NCI-H2029 treated with DMSO at 0.1 percent for 48 hours (cell line): ENCODE measurements at regions not wholly inside any gene's neighbourhood (a gene's known extent, or its start where the extent isn't known, plus 50 kb on each side); places are given as distances from the start of the nearest gene placed in this dataset.

ENCODE experiments used
- DNase-seq: peaks from one replicate; lab custom pipeline; 2025; lab: John Stamatoyannopoulos, UW

DNA sequence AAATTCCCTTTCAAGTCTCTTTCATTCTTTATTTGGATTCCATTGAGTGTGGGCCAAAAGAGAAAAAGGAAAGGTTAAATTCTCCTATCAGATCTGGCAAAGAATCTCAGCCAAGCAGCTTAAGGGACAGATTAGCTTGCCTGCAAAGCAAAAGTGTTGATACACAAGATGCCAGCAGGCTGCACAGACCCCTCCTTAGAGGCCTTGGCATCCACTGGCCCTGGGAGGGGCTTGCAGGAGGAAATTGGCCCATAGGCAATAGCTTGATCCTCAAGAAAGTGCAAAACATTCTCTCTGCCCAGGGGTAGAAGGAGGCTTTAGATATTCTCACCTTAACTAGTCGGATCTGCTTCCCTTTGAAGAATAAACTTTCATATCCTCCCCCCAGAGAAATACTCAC lies 300.4 kb upstream of the CPEB2 start:
- DNase-seq, result no peak

DNA sequence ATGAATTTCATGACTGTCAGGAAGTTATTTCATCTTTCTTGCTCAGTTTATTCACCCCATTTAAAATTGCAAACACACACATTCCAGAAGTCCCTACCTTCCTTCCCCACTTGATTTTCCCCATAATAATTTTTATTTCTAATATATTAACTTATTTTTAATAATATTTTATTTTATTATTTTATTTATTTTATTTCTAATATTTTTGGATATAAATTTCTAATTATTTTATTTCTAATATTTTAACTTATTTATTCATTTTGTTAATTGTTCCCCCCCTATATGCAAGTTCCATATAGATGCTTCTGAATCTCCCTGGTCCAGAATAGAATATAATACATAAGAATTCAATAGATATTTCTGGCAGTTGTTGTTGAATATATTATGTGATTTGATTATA lies 293.7 kb upstream of the CPEB2 start:
- DNase-seq, result no peak

DNA sequence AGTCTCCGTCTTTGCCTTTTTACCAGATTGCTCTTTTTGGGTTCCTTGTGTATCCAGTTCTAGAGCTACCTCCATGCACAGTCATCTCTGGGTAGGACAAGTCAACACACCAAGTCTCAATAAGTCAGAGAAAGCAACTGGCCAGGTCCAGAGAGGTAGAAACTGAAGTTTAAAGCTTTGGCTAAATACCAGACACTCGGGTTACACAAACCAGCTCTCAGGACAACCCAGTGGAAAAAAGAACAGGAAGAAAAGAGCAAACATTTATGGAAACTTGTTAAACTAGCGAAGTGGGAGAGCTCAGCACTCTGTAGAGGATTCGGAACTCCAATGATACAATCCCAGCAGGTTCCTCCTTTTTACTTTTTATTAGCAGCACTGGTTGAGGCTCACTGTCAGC lies 291.0 kb upstream of the CPEB2 start:
- DNase-seq, result no peak

DNA sequence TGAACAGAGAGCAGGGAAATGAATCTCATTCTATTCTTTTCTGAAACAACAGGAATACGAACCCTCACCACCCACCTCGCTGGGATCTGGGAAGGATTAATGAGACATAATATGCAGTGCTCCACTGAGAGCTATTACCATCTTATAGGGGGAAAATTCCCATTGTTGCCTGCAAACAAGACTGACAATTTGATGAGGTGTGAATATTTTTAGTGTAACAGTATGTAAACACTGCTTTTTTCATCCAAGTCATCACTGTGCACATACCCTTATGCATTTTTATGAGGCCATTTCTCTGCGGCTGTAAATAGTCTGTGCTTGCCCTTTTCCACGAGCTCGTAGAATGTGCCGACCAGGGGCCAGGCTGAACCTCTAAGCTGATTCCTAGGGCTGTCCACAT lies 285.6 kb upstream of the CPEB2 start:
- no peak for DNase-seq

DNA sequence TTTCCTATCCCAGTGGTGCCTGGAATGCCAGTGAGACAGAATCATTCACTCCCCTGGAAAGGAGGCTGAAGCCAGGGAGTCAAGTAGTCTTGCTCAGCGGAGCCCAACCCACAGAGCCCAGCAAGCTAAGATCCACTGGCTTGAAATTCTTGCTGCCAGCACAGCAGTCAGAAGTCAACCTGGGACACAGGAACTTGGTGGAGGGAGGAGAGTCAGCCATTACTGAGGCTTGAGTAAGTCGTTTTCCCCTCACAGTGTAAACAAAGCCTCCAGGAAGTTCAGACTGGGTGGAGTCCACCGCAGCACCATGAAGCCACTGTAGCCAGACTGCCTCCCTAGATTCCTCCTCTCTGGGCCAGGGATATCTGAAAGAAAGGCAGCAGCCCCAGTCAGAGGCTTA lies 283.2 kb upstream of the CPEB2 start:
- DNase-seq, result no peak

DNA sequence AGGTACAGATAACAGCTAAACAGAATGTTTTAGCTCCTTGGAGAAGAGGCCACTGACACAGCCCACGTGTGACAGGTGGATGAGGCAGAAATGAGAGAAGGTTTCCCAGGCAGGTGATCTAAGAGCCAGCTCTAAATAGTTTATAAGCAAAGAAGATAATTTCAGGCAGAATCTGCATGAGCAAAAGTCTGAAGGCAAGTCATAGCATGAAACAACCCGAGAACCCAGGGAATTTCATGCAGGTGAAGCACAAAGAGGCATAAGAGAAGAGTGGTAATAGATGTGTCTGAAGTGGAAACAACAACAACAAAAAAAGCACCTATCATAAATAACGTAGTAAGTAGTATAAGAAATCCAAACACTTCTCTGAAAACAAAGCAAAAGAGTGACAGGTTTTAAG lies 275.8 kb upstream of the CPEB2 start:
- no peak for DNase-seq

DNA sequence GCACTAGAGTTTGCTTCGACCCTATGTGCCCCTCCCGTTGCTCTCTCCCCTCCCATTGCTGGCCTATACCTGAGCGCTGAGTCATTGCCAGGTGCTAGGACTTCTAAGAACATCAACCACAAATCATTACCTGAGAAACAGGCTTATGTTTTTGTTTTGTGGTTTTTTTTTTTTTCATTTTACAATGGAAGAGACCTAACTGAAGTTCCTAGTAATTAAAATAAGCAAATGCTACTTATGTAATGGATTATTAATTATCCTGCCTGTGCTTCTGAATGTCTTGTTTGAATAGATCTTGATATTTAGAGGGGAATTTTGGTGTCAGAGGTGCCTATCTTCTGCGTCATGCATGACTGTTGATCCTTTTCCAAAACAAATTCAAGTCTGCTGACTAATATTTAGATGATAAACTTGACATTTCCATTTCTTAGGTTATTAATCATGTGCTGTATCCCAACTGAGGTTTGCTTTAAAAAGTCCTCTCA lies 275.4 kb upstream of the CPEB2 start:
- DNase-seq, result peak; percentile 2

DNA sequence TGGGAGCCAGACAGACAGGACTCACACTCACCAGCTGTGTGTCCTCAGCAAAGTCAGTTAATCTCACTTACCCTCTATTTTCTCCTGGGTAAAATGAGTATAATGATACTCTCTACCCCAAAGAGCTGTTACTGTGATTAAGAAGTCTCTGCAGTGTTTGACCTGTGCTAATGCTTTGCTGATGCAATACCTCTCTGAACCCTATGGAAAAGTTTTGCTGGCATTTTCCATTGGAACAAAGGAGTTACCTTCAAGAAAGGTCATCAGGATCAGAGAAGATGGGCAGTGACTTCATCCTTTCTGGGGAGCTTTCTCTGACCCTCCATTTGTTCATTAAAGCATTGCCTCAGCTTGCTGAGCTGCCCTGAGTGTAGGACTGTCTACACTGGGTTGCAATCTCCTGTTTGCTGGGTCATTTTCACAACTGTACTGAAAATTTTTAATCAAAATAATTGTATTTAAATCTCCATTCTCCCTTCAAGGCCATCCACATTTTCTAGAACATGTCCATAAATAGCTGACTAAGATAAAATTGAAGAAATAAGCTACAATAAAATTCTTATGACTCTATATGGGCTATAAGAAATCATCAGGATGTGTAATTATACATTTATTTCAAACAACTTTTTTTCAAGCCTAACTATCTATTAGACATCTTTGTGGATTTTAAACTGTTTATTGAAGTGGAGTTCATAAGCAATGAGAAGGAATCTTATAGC lies 272.8 kb upstream of the CPEB2 start:
- no peak for DNase-seq

DNA sequence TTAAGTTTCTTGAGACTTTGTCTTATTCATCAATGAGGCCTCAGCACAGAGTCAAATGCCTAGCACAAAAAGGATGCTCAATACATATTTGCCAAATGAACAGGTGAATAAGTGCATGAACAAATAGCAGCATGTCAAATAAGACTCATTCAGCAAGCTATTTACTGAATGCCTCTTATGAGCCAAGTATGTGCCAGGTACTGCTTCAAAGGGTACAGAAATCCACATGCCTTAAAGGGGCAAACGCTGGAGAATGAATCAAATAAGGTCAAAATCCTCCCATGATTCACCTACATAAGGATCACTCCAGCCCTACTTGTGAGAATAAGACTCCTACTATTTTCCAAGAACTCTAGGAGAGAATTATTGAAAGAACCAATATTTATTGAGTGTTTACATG lies 260.2 kb upstream of the CPEB2 start:
- peak; percentile 13 for DNase-seq

DNA sequence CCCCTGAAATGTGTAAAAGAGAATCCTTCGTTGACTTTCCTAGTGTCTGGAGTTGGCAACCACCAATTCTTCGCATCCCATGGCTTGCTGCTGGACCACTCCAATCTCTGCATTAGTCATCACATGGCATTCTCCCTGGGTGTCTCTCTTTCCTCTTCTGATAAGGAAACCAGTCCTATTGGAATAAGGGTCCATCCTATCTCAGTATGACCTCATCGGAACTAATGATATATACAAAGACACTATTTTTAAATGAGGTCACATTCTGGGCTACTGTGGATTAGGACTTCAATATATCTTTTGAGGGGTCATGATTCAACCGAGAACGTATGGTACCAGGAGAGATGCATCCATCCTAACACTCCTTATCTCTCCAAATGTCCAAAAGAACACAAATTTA lies 259.1 kb upstream of the CPEB2 start:
- no peak for DNase-seq

DNA sequence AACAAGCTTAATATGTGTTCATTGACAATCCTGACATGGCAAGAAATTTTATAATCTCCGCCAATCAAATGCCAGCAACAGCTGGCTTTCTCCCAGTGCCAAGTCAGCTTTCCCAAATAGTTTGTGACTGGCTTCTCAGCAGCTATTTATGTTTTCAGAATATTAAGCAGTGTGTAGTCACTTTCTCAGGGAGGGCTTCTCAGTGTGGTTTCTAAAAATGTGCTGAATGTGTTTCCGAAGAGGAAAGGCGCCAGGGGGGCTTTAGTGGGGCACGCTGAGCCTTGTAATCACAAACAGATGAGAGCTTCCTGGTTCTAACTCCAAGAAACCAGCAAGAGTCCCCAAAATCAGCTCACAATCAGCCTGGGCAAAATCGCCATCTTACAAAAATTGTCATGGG lies 258.7 kb upstream of the CPEB2 start:
- DNase-seq, result no peak

DNA sequence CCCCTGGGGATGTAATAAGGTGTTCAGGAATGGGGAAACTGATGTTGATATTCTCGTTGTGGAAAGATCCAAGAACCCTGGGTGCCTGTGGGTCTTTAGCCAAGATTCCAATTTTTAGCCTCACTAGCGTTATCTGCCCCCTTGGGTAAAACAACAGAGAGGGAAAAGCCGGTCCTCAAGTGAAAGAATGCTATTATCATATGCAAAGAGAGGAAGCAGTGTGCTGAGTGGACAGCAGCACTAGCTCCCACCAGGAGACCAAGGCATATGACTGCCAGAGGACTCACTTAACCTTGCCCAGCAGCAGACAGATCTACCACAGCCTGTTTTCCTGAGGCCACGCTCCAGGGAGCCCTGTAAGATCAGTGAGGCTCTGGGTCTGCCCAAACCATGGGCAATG lies 257.9 kb upstream of the CPEB2 start:
- no peak for DNase-seq

DNA sequence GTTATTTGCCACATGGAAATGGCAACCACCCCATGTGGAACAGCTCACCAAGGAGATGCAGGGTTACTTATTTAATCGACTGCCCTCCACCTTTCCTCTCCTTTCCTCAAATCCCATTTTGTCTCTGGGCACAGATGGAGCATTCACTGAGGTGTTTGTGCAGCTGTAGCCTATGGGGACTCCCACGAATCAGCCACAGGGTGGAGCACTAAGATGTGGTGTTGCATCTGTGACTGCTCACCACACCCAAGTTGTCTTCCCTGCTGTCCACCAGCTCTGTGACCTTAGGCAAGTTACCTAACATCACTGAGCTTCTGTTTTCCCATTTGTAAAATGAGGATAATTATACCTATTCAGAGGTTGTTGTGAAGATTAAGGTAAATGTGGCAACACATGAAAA lies 252.4 kb upstream of the CPEB2 start:
- no peak for DNase-seq

DNA sequence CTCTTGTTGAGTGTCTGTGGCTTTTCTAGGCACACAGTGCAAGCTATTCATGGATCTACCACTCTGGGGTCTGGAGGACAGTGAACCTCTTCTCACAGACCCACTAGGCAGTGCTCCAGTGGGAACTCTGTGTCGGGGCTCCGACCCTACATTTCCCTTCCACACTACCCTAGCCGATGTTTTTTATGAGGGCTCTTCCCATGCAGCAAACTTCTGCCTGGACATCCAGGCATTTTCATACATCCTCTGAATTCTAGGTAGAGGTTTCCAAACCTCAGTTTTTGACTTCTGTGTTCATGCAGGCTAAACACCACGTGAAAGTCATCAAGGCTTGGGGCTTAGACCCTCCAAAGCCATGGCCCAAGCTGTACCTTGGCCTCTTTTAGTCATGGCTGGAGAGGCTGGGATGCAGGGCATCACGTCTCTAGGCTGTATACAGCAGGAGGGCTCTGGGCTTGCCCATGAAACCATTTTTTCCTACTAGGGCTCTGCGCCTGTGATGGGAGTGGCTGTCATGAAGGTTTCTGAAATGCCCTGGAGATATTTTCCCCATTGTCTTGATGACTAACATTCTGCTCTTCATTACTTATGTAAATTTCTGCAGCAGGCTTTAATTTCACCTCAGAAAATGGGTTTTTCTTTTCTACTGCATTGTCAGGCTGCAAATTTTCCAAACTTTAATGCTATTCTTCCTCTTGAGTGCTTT lies 249.8 kb upstream of the CPEB2 start:
- DNase-seq, result no peak

DNA sequence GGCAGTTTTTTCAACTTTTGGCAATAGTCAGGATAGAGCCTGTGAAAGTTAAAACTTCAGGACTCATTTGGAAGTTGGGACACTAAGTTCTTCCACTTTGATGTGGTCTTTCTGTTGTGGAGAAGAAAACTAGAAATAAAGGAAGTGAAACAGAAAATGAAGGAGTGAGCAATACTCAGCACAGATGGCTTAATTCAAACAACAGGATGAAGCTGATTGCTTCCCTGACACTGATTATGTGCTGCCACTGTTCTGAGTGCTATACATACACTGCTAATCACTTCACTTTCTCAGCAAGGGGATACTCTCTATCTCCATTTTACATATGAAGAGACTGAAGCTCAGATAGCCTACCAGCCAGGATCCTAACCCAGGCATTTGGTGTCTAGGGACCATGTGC lies 235.1 kb upstream of the CPEB2 start:
- DNase-seq, result no peak

DNA sequence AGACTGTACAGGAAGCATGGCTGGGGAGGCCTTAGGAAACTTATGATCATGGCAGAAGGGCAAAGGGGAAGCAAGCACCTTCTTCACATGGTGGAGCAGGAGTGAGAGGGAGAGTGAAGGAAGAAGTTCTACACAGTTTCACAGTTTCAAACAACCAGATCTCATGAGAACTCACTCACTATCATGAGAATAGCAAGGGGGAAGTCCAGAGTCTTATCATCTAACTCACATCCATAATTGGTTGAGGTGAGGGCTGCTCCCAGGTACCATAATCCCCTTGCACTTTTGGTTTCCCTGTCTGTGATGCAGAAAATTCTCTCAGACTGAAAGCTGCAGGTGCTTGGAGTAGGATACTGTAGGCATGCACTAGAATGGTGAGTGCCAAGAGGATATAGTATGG lies 233.8 kb upstream of the CPEB2 start:
- no peak for DNase-seq

DNA sequence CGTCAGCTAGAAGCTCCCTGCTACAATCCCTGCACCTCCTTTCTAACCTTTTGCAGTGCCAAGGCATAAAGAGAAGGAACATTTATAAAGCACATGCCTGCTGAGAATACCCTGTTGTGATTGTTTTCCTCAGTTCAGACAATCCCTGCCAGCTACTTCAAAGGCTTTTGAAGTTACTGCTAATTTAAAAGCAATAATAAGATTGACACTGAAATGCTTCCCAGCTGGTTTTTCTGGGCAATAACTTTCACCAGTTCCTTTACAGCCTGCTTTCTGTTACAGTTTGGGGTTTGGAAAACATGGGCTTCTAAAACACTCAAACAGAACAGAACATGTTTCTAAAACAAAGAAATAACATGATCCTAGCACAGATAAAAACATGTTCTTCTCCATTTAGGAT lies 232.3 kb upstream of the CPEB2 start:
- no peak for DNase-seq

DNA sequence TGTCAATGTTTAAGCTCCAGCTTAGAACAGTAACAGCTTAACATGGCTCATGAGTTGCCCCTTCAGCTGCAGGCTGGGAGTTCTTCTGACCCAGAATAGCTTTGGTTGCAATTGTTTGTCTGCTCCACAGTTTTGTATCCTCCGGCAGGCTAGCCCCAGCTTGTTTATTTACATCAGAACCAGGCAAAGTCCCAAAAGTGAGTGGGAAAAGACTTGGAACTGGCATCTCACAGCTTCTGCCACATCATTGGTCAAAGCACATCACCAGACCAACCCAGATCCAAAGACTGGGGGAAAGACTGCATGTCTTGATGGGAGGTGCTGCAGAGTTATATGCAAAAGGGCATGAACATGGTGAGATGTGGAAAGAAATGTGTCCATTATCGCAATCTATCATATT lies 231.2 kb upstream of the CPEB2 start:
- no peak for DNase-seq

DNA sequence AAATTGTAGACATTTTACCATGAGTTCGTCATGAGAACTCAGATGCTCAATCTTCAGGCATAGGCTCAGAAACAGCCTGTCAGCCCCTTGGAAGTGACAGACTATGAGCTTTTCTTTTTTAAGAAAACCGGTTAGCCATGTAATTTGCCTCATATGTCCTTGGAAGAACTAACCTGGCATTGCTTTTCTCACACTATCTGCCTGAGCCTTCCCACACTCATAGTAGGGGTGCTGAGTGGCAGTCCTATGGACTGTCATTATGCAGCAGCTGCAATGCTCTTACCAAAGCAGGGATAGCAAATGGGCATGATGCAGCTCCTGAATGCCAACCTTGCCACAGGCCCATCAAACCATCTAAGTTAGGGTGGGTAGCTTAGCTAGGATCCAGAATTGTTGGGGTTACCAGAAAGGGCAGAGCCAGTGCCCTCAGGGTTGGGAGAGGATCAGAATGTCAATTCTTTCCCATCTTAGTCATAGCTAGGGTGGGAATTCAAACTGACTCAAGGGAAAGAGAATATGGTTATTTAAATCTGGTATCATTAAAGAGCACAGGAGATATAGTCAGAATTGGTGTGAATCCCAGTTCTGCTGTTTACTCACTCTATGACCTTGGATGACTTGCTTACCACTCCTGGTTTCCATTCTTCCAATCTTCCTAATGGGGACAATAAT lies 230.6 kb upstream of the CPEB2 start:
- DNase-seq, result no peak

DNA sequence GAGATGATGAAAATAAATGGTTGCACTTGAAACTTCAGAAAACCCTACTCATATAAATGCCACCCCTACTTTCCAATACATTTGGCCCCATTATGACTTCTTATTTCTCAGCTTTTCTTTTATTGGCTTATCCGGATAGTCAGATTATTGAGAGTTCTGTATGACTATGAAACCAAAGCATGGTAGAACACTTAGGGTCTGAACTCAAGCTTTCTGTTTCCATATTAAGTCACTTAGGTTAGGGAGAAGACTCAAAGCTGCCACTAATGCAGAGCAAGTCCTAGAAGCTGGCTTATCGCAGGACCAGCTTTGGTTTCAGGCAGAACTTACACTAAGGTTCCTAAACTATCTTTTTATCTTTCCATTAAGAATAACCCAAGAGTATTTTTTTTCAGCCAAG lies 229.9 kb upstream of the CPEB2 start:
- no peak for DNase-seq

DNA sequence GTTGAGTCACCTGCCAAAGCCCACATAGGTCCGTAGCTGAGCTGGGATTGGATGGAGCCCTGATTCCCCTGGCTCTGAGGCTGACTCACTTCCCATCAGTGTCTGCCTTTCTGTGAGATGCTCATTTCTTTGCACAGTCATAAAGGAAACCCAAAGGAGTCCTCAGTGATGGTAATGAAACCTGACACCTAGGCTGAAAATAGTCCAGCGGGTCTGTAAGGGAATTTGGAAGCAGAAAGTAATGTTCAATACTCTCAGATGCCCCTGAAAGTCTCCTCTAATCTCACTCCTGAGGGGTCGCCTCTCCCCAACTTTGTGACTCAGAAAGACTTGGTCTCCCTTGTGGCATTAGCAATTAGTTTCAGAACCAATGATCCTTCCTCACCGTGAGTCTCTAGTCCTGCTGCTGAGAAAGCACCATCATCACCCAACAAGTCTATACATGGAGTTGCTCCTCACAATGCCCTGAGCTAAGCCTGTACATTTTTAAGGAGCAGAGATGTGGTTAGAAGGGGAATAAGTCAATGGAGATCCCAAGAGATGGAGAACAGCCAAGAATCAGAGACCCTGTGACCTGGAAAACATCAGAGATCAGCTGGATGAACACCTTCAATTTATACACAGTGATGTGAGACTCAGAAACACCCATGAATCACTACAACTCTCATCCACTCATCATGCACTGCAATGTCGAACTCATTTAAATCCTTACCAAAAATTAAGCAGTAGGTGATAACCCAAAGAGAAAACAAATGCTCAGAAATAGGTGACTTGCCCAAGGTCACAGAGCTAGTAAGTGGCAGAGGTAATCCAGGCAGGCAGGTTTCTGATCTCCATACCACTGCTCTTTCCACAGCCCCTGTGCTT lies 219.0 kb upstream of the CPEB2 start:
- DNase-seq, result no peak

DNA sequence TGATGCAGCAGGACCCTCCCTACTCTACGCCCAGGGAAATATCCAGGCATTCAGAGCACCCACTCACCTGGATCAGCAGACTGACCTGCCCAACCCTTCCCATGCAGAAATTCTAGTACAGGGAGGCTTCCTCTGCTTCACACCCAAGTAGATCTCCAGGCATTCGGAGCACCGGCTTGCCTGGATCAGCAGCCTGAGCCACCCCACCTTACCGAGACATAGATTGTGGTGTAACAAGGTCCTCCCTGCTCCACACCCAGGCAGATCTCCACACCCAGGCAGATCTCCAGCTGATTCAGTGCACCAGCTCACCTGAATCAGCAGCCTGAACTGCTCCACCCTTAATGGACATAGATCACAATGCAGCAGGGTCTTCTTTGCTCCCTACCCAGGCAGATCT lies 215.1 kb upstream of the CPEB2 start:
- DNase-seq, result no peak
